ENCODE measurements at regions not wholly inside any gene's neighbourhood (a gene's known extent, or its start where the extent isn't known, plus 50 kb on each side); places are given as distances from the start of the nearest gene placed in this dataset.

GRCh38 chr12:90290980-90291975 is 582.6 kb upstream of the ATP2B1 start:
- ChIA-PET POLR2A (no interaction called here), CTCF (no interaction called here)

DNA sequence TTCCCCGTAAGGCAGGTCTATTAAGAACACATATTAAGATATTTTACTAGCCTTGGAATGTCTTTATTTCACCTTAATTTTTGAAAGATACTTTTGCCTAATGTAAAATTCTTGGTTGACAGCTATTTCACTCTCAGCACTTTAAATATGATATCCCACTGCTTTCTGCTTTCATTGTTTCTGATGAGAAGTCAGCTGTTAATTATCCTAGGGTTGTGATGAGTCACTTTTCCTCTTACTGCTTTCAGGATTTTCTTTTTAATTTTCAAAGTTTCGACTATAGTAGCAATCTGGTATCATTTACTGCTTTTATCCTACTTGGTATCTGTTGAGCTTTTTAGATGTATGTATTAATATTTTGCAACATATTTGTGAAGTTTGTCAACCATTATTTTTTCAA is 578.9 kb upstream of the ATP2B1 start:
- CTCF ChIA-PET = no interaction called here
- POLR2A ChIA-PET = no interaction called here

DNA sequence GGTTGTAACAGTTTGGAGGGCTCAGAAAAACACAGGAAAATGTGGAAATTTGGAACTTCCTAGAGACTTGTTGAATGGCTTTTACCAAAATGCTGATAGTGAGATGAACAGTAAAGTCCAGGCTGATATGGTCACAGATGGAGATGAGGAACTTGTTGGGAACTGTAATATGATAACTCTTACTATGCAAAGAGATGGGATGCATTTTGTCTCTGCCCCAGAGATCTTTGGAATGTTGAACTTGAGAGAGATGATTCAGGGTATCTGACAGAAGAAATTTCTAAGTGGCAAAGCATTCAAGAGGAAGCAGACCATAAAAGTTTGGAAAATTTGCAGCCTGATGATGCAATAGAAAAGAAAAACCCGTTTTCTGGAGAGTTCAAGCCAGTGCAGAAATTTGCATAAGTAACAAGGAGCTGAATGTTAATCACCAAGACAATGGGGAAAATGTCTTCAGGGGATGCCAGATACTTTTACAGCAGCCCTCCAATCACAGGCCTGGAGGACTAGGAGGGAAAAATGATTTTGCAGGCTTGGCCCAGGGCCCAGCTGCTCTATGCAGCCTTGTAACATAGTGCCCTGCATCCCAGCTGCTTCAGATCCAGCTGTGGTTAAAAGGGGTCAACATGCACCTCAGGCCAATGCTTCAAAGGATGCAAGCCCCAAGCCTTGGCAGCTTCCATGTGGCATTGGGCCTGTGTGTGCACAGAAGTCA is 572.7 kb upstream of the ATP2B1 start:
- POLR2A ChIA-PET = no interaction called here
- CTCF ChIA-PET = no interaction called here

DNA sequence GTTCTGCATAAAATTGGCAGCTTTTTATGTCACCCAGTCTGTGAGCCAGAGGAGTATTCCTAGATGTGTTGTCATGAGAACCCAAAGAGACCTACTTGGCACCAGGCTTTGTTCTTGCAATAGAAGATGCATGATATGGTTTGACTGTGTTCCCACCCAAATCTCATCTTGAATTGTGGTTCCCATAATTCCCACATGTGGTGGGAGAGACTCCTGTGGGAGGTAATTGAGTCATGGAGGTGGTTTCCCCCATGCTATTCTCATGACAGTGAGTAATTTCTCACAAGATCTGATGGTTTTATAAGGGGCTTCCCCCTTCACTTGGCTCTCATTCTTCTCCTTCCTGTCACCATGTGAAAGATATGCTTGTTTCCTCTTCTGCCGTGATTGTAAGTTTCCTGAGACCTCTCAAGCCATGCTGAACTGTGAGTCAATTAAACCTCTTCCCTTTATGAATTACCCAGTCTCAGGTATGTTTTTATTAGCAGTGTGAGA is 572.0 kb upstream of the ATP2B1 start:
- ChIA-PET POLR2A (interaction anchor here (0.8 kb wide), 1 partner anchor 243 kb away, joined by 3 read pairs; no protein-coding TSS in a partner anchor), CTCF (no interaction called here)

DNA sequence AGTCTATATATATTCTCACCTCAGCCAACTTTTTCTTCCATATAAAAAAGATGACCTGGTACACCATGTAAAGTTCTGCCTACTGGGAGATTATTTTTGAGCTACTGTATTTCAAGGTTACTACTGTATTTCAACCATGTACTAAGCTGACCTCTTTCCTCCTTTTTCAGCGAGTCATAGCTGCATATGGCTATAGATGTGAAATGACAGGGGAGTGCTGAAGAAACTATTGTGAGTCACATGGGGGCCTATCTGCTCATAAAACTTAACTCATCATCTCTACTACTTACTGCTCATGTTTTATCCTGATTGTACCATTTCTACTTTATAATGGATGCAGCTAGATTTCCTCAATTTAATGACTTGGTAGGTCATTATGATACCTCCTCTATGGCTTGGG is 571.4 kb upstream of the ATP2B1 start:
- POLR2A ChIA-PET = interaction anchor here (0.8 kb wide), 1 partner anchor 243 kb away, joined by 3 read pairs; no protein-coding TSS in a partner anchor
- CTCF ChIA-PET = interaction anchor here (1.0 kb wide), 1 partner anchor 203 kb away, joined by 3 read pairs; no protein-coding TSS in a partner anchor

GRCh38 chr12:90275088-90275487 is 566.5 kb upstream of the ATP2B1 start:
- POLR2A ChIA-PET = no interaction called here
- CTCF ChIA-PET = no interaction called here

GRCh38 chr12:90274407-90274806 is 565.8 kb upstream of the ATP2B1 start:
- POLR2A ChIA-PET = no interaction called here
- CTCF ChIA-PET = no interaction called here

- ChIA-PET CTCF (no interaction called here), POLR2A (no interaction called here)
These were observed 559.9 kb upstream of the ATP2B1 start for GRCh38 chr12:90268574-90268973.

GRCh38 chr12:90262251-90262650 is 553.6 kb upstream of the ATP2B1 start:
- ChIA-PET POLR2A (no interaction called here), CTCF (no interaction called here)

- ChIA-PET CTCF (no interaction called here), POLR2A (no interaction called here)
These were observed 552.6 kb upstream of the ATP2B1 start for GRCh38 chr12:90261283-90261682.

GRCh38 chr12:90260136-90260535 is 551.5 kb upstream of the ATP2B1 start:
- CTCF ChIA-PET = no interaction called here
- POLR2A ChIA-PET = no interaction called here

- CTCF ChIA-PET = no interaction called here
- POLR2A ChIA-PET = no interaction called here
These were observed 549.4 kb upstream of the ATP2B1 start for GRCh38 chr12:90257927-90258624.

GRCh38 chr12:90254796-90255195 is 546.2 kb upstream of the ATP2B1 start:
- ChIA-PET POLR2A (no interaction called here), CTCF (no interaction called here)

DNA sequence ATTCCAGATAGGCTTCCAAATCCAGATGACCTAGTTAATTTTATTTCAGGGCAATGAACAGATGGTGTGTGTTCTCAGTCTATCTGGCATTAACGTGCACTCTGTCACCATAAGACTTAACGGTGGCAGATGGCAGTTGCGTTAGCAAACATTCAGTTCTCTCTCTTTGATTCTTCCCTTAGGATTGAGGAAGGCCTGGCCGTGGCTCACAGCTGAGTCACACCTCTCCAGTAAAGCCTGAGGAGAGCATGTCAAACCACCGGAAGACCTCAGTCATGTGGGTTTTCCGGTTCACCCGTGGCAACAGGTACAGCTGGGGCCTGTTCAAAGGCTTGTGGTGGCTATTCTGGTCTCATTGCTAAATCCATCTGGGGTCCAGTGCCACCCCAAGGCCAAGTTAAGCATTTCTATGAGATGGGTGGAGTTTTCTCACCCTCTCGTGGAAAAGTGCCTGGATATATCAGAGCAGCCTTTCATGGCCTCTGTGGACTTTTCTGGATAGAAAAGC is 545.1 kb upstream of the ATP2B1 start:
- CTCF ChIA-PET = interaction anchor here (1.5 kb wide), 1 partner anchor 710 kb away, joined by 4 read pairs; no protein-coding TSS in a partner anchor
- POLR2A ChIA-PET = no interaction called here

DNA sequence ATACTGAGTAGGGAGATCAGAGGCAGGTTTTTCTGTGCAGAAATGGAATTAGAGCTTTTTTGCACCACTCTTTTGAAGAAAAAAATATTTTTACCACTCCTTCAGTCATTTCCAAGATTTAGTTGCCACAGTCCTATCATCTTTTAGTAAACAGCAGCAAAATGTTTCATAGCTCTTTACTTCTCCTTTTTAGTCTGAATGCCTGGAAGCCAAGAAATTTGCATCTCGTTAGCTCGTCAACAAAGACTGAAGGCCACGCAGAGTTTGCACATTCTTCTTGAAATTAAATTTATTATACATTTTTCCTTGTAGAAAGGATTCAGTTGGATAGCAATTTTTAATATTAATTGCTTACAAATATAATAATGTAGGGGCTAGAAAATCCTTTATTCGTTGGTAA is 544.5 kb upstream of the ATP2B1 start:
- ChIA-PET POLR2A (no interaction called here), CTCF (interaction anchor here (1.5 kb wide), 1 partner anchor 710 kb away, joined by 4 read pairs; no protein-coding TSS in a partner anchor)

DNA sequence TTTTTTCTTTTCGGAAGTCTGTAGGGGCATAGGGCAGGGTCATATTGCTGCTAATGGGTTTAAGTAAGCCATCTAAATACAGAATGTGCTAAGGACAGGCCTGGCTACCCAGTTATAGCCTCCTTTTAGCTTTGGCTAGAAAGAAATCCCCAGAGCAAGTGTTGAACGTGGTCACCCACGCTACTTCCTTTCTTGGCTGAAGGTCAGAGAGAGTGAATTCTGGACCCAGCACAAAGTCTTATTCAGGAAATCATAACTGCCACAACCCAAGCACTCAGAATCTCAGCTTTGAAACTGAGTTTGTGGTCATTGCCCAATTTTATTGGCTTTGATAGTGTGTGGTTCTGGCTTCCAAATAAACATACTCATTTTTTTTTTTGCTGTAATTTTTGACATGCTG is 542.1 kb upstream of the ATP2B1 start:
- ChIA-PET CTCF (interaction anchor here (1.1 kb wide), 1 partner anchor 241 kb away, joined by 4 read pairs; no protein-coding TSS in a partner anchor), POLR2A (no interaction called here)

DNA sequence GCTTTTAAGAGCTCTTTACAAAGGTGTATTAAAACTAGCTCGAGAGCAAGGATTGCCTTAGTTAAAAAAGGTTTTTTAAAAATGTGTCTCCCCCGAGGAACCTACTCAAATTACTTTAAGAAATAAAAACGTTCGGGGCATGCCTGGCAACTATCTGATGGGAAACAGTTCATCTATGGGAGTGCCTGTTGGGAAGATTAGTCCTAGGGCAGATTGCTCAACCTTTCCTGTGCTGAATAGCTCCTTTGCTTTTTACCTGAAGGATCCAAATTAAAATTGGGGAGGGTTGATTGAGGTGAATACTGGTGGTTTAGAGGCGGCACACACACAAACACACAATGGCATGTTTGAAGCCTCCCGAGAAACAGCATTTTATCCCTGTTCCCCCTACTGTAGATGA is 541.4 kb upstream of the ATP2B1 start:
- POLR2A ChIA-PET = no interaction called here
- CTCF ChIA-PET = interaction anchor here (1.1 kb wide), 1 partner anchor 240 kb away, joined by 4 read pairs; no protein-coding TSS in a partner anchor

- ChIA-PET POLR2A (no interaction called here), CTCF (no interaction called here)
These were observed 538.0 kb upstream of the ATP2B1 start for GRCh38 chr12:90246688-90247087.

DNA sequence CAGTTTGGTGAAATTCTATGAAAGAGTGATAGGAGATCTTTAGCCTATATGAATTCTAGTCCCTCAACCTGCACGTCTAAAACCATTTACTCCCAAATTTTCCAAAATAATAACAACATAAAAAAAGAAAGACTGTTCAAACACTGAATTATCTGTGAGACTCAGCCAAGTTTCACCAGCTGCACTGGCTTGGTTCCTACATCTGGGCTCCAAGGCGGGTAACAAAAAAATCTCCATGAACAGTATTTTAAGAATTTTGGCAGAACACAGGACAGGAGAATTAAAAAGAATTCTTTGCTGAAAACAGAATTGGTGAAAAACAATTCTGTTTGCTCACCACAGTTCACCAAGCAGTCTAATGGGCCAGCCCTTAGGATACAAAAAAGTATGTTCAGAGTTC is 536.8 kb upstream of the ATP2B1 start:
- CTCF ChIA-PET = no interaction called here

DNA sequence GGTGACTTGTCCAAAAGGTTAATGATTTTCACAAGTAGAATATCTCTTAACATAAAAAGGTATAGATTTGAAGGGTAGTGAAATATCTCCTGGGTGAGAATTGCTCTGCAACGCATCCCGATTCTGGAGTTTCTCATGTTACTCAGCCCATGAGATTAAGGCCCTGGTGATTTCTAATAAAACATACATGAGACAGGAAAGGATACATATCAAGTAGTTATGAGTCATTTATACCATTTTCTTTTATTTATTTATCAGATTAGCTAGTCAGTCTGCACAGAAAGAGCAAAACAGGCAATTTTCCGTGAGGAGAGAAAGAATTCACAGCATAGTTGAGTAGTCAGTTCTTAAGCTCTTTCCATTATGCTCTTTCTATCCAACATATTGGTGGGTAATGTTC is 535.6 kb upstream of the ATP2B1 start:
- POLR2A ChIA-PET = no interaction called here
- CTCF ChIA-PET = no interaction called here

More for the DNA sequence above, 536.8 kb upstream of the ATP2B1 start:
- POLR2A ChIA-PET = no interaction called here
